ENCODE measurements at regions not wholly inside any gene's neighbourhood (a gene's known extent, or its start where the extent isn't known, plus 50 kb on each side); places are given as distances from the start of the nearest gene placed in this dataset.
"Not testable (repeated sequence)": the region's sequence is repeated elsewhere in the genome, so short reads cannot be mapped to it uniquely, and the experiment has no call there.

DNA sequence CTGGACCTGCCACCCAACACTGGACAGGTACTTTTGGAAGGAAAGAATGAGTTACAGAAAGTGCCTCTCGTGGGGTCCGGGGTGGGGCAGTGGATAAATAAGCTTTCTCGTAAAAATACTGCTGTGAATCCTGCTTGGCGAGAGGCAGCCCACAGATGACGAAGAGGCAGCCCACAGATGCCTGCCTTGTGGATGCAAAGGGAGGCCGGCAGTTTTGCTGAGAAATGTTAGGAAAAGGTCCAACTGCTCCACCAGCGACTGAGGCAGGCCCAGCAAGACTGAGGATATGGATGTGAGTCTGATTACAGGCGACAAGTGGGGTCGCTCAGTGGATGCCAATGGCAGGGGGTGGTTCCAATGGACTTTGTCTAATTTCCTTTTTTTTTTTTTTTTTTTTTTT is 79.1 kb upstream of the PPP1R26 start:
- H3K4me1 Mint-ChIP-seq (ENCODE audit: low read depth), result no peaks in the 10 kb centered on the region
- no peak for DNase-seq (ENCODE audit: low spot score)
- H3K36me3 Mint-ChIP-seq (ENCODE audit: low read depth), result no peaks in the 10 kb centered on the region
- H3K4me3 Mint-ChIP-seq, result no peak overlapping the region
- no peak overlapping the region for H3K27ac Mint-ChIP-seq
- H3K27me3 Mint-ChIP-seq (ENCODE audit: low read depth), result no peaks in the 10 kb centered on the region
- no peaks in the 10 kb centered on the region for H3K9me3 Mint-ChIP-seq

DNA sequence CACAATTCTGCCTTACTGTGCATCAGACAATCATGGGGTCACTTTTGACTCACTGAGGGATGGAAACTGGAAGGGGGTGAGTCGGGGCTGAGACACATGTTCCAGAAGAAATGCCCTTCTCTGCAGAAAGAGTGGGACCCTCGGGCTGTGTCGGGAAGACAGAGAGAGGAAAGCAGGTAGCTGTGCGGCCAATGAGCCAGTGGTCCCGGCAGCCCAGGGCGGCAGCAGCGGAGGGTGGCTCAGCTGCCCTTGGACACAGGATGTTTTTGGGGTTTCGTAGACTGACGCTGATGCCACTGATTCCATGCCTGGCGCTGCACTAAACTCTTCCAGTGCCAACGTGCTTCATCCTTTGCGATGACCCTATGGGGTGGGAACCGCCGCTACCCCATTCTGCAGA is 78.4 kb upstream of the PPP1R26 start:
- no peak for DNase-seq (ENCODE audit: low spot score)
- no peak overlapping the region for H3K4me3 Mint-ChIP-seq
- H3K27me3 Mint-ChIP-seq (ENCODE audit: low read depth), result no peaks in the 10 kb centered on the region
- no peaks in the 10 kb centered on the region for H3K9me3 Mint-ChIP-seq
- no peak overlapping the region for H3K27ac Mint-ChIP-seq
- H3K36me3 Mint-ChIP-seq (ENCODE audit: low read depth), result no peaks in the 10 kb centered on the region
- H3K4me1 Mint-ChIP-seq (ENCODE audit: low read depth), result no peaks in the 10 kb centered on the region

DNA sequence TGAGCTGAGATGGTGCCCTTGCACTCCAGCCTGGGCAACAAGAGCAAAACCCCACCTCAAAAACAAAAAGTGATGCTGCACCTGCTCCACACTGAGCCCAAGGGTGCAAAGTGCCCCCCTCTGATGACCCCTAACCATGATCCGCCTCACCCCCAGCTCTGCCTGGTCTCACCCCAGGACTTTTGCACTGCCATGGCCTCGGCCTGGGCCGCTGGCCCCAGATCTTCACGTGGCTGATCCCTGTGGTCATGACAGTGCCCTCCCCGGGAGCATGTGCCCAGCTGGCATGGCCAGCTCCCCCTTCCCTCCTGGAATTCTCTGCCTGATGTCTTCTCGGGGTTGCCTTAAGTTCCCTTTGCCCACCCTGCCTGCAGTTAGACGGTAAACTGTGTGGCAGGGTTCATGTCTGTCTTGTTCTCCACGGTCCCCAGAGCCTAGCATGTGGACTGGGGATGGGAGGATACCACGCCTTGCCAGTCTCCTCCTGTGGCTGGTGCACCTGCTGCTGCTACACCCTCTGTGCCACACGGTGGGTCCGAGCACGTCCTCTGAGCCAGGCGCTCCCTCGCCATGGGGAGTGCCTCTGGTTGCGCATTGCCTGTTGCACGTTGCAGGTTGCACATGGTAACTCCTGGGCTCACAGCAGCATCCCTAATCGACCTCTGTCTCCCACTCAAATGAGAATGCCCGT is 77.4 kb upstream of the PPP1R26 start:
- Mint-ChIP-seq H3K4me3 (no peak overlapping the region), H3K9me3 (no peaks in the 10 kb centered on the region), H3K27ac (no peak overlapping the region), H3K36me3 (ENCODE audit: low read depth) (no peaks in the 10 kb centered on the region), H3K27me3 (ENCODE audit: low read depth) (no peaks in the 10 kb centered on the region), H3K4me1 (ENCODE audit: low read depth) (no peaks in the 10 kb centered on the region)
- DNase-seq (ENCODE audit: low spot score), result no peak

DNA sequence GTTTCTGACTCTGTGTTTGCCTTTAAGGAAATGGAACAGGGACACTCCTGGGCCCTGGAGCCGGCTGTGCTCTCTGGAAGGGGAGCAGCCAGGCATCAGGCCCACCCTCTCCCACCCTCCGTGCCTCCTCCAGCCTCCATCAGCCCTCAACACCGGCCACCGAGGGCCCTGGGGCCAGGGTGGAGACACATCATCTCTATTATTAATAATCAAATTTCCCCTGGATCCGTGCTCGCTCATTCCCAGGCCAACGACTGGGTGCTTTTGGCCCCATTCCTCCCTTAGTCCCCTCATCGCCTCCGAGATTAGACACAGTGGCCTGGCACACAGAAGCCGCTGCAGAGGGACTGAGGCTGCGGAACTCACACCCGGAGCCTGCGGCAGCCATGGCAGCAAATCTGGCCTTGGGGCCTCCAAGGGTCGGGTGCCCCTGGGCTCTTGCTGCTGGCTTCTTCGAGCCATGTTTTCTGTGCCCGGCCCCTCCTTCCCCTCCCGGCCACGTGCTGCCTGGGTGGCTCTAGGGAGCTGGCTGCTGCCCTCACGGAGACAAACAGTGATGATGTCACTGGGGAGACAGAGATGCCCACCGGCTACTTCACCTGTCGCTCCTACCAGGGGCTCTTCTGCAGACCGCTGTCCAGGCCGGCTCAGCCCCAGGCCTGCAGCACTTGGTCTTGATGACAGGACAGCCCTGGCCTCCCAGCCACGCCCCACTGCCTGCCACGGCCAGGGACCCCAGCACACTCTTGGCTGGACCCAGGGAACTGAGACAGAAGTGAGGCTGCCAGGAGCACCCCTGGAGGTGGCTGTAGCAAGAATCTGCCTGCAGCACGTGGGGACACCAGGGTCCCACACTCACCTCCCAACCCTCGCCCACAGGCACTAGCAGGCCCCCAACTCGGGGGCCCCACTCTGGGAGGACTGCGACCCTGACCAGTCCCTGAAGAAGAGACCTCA is 76.6 kb upstream of the PPP1R26 start:
- Mint-ChIP-seq H3K9me3 (no peaks in the 10 kb centered on the region), H3K27ac (no peak overlapping the region), H3K4me3 (no peak overlapping the region), H3K4me1 (ENCODE audit: low read depth) (no peaks in the 10 kb centered on the region), H3K27me3 (ENCODE audit: low read depth) (no peaks in the 10 kb centered on the region), H3K36me3 (ENCODE audit: low read depth) (no peaks in the 10 kb centered on the region)
- no peak for DNase-seq (ENCODE audit: low spot score)

DNA sequence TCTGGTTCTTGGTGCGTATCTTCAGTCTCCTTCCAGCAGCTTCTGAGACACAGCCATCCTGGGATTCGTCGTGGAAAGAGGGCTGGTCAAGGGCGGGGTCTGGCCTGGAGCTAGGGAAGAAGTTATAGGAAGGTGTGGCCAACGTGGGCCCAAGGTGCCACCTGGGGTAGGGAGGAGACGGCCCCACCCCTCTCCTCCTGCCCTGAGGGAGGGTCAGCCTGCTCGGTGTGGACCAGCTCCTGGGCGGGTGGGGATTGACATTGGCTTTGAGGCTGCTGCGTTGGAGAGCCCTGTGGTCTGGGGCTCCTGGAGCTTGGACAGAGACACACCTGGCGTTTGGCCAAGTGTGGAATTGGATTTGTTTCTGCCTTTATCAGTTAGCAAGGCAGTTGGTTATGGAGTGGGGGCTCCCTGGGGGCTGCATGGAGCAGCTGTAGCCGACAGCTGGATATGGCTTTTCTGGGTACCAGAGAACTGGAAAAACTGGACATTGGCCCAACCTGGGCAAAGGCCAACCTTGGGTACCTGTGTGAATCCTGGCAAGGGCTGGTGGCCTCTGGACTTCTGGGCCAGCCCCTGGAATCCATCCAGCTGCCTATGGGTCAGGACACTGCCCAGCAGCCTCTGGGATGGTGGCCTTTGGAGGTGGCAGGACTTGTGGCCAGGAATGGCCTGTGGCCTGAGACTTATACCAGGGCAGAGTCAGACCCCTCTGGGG is 75.7 kb upstream of the PPP1R26 start:
- no peak overlapping the region for H3K27ac Mint-ChIP-seq
- no peaks in the 10 kb centered on the region for H3K9me3 Mint-ChIP-seq
- no peaks in the 10 kb centered on the region for H3K4me1 Mint-ChIP-seq (ENCODE audit: low read depth)
- H3K27me3 Mint-ChIP-seq (ENCODE audit: low read depth), result no peaks in the 10 kb centered on the region
- H3K4me3 Mint-ChIP-seq, result no peak overlapping the region
- no peaks in the 10 kb centered on the region for H3K36me3 Mint-ChIP-seq (ENCODE audit: low read depth)
- DNase-seq (ENCODE audit: low spot score), result no peak

DNA sequence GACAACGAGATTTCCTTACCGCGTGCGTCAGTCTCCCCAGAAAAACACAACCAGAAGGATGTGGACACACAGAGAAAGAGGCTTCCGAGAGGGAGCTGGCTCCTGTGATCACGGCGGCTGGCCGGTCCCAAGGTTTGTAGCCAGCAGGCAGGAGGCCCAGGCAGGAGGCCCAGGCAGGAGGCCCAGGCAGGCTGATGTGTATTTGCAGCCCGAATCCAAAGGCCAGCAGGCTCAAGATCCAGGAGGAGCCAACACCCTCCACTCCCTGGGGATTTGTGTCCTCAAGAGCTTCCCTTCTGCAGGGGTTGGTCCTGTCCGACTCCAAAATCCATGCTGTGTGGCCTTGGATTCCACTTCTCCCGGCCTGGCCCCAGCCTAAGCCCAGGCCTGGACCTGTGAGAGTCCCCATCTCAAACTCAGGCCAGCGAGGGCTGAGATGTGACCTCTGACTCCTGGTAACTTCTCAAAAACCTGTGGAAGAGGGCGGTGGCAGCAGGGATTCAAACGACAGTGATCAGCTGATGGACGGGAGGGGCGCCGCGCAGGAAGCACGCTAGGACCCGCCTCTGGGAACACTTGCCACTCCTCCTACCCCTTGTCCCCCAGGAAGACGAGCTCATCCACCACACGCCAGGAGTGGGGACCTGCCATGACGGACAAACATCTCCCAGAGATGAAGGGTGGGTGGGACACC is 75.0 kb upstream of the PPP1R26 start:
- no peaks in the 10 kb centered on the region for H3K9me3 Mint-ChIP-seq
- no peak overlapping the region for H3K4me3 Mint-ChIP-seq
- no peaks in the 10 kb centered on the region for H3K4me1 Mint-ChIP-seq (ENCODE audit: low read depth)
- H3K27me3 Mint-ChIP-seq (ENCODE audit: low read depth), result no peaks in the 10 kb centered on the region
- no peaks in the 10 kb centered on the region for H3K36me3 Mint-ChIP-seq (ENCODE audit: low read depth)
- no peak for DNase-seq (ENCODE audit: low spot score)
- no peak overlapping the region for H3K27ac Mint-ChIP-seq

DNA sequence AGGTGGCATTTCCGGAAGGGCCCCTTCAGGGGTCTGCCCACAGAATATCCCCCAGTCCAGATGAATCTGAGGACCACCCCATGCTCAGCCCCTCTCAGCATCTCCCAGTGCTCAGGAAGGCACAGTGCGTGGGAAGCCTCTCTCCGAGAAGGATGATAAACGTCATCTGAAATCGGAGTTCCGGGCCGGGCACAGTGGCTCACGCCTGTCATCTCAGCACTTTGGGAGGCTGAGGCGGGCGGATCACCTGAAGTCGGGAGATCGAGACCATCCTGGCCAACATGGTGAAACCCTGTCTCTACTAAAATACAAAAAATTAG is 74.5 kb upstream of the PPP1R26 start:
- not testable (repeated sequence) for H3K9me3 Mint-ChIP-seq; H3K27ac Mint-ChIP-seq; H3K27me3 Mint-ChIP-seq (ENCODE audit: low read depth); H3K36me3 Mint-ChIP-seq (ENCODE audit: low read depth); H3K4me3 Mint-ChIP-seq; DNase-seq (ENCODE audit: low spot score); H3K4me1 Mint-ChIP-seq (ENCODE audit: low read depth)

DNA sequence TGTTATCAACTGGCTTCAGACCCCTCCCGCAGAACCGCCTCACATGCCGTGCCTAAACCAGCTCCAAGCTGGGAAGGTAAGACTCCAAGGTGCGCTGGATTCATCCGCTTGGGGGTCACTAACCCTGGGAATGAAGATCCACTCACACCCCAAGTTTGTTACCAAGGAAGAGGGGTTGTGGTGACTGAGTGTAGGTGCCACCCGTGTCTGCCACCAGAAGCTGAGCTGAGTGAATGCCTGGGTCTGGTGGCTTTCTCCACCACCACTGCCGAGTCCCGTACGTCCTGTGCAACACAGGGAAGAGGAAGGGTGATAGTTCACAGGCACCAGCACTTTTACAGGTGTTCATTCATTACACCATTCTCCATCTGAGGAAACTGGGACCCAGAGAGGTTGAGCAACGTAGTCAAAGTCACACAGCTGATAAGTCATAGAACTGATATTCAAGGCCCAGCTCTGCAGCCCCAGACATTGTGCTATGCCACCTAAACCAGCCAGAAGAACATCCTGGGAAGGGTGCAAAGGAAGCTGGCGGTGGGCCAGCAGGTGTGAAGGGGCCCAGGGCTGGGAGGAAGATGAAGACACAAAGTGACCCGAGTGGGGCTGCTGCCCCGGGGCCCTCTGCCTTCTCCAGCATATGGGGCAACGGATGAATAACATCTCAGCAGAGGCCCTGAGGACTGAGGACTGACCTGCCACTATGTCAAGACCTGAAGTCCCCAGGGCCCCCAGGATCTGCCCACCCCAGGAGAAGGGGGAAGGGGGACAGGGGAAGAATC is 70.9 kb upstream of the PPP1R26 start:
- H3K36me3 Mint-ChIP-seq (ENCODE audit: low read depth), result no peaks in the 10 kb centered on the region
- no peak overlapping the region for H3K27ac Mint-ChIP-seq
- H3K4me3 Mint-ChIP-seq, result no peak overlapping the region
- H3K4me1 Mint-ChIP-seq (ENCODE audit: low read depth), result no peaks in the 10 kb centered on the region
- no peaks in the 10 kb centered on the region for H3K27me3 Mint-ChIP-seq (ENCODE audit: low read depth)
- H3K9me3 Mint-ChIP-seq, result no peaks in the 10 kb centered on the region
- no peak for DNase-seq (ENCODE audit: low spot score)

DNA sequence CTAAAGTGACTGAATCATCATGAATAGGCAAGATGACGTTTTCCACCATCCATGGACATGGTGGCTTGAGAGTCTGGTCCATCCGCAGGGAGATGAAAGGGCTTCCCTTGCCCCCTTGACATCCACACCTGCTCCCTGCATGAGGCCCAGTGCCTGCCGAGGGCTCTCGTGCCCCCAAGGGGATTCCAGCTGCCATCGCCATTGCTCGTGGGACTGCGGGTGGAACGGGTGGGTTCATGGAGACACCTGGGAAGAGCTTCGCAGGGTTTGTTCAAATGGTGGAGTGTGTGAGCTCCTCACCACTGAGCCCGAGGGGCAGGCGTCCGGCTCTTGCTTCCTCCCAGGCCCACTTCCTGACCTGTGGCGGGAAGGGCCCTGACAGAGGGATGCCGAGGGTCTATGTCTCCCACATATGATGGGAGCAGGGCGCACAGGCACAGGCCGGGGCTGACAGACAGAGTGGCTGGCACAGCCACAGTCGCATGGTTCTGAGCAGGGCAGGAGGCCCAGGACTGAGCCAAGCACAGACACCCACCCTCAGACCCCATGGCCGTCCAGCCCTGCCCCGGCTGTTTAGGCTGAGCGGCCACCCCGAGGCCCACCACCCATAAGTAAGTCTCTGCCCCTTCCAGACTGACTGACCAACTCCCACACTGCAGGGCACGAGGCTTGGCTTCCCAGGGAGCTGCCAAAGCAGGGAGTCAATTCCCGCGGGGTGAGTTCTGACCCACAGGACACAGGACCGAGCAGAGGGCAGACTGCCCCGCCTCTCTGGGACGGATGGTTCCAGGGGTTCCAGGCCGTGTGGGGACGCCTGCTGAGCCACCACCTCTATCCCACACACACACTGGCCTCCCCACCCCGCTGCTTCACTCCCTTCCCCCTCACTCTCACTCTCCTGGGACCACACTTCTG is 70.0 kb upstream of the PPP1R26 start:
- Mint-ChIP-seq H3K4me1 (ENCODE audit: low read depth) (no peaks in the 10 kb centered on the region), H3K27me3 (ENCODE audit: low read depth) (no peaks in the 10 kb centered on the region), H3K9me3 (no peaks in the 10 kb centered on the region), H3K4me3 (no peak overlapping the region), H3K36me3 (ENCODE audit: low read depth) (no peaks in the 10 kb centered on the region), H3K27ac (no peak overlapping the region)
- DNase-seq (ENCODE audit: low spot score), result no peak

DNA sequence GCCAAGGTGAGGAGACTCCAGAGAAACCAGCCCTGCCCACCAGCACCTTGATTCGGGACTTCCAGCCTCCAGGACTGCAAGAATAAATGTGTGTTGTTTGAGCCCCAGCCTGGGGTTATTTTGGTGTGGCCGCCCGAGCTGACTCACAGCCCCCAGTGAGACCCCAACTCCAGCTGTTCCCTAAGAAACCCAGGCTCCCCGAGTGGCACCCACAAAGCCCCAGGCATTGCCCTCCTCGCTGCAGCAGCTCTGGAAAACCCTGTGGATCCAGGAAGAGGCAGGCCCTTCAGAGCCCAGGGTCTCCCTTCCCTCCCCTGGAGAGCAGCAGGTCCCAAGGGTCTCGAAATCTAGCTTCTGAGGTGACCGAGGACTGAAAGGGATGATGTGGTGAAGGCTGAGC is 69.2 kb upstream of the PPP1R26 start:
- H3K27ac Mint-ChIP-seq, result no peak overlapping the region
- no peaks in the 10 kb centered on the region for H3K27me3 Mint-ChIP-seq (ENCODE audit: low read depth)
- H3K4me1 Mint-ChIP-seq (ENCODE audit: low read depth), result no peaks in the 10 kb centered on the region
- H3K9me3 Mint-ChIP-seq, result no peaks in the 10 kb centered on the region
- no peaks in the 10 kb centered on the region for H3K36me3 Mint-ChIP-seq (ENCODE audit: low read depth)
- H3K4me3 Mint-ChIP-seq, result no peak overlapping the region
- DNase-seq (ENCODE audit: low spot score), result no peak

DNA sequence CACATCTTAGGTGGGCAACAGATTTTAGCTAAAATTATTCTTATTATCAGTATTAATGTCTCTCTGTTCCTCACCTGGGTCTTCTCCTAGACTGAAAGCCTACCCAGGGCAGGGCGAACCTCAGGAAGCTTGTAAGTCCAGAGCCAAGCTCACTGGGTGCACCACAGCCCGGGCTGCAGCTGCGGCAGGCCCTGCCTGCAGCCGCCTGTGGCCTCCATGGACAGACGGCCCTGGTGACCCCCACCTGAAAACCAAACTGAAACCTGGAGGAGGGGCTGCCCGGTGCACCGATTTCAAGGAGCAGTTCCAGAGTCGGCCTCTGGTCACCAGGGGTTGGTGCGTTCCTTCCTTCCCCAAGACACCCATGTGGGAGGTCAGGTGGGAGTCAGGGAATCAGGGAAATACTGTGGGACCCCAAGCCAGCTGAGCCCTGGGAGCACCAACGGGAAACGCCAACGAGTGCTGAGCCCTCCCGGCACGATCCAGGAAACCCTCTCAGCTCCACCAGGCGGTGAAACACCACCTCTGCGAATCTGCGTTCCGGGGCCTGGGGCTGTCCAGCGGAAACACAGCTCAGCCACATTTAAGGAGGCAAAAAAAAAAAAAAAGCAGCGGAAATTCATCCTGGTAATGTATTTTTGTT is 68.6 kb upstream of the PPP1R26 start:
- no peaks in the 10 kb centered on the region for H3K36me3 Mint-ChIP-seq (ENCODE audit: low read depth)
- H3K4me3 Mint-ChIP-seq, result no peak overlapping the region

DNA sequence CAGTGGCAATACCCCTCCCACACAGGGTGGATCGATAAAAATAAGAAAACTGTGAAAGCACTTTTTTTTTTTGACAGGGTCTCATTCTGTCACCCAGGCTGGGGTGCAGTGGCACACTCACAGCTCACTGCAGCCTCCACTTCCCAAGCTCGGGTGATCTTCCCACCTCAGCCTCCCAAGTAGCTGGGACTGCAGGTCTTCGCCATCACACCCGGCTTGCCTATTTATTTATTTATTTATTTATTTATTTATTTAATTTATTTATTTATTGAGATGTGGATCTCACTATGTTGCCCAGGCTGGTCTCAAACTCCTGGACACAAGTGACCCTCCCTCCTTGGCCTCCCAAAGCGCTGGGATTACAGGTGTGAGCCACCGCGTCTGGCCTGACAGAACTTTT is 68.0 kb upstream of the PPP1R26 start:
- not testable (repeated sequence) for H3K36me3 Mint-ChIP-seq (ENCODE audit: low read depth); DNase-seq (ENCODE audit: low spot score); H3K4me1 Mint-ChIP-seq (ENCODE audit: low read depth); H3K27ac Mint-ChIP-seq; H3K27me3 Mint-ChIP-seq (ENCODE audit: low read depth); H3K4me3 Mint-ChIP-seq; H3K9me3 Mint-ChIP-seq

More for the DNA sequence above, 68.6 kb upstream of the PPP1R26 start:
- Mint-ChIP-seq H3K27ac (no peak overlapping the region), H3K4me1 (ENCODE audit: low read depth) (peaks cover under 1% of the 10 kb centered on the region), H3K27me3 (ENCODE audit: low read depth) (no peaks in the 10 kb centered on the region), H3K9me3 (no peaks in the 10 kb centered on the region)
- DNase-seq (ENCODE audit: low spot score), result no peak

All from T-helper 2 cell treated with Interferon-gamma antibody and Interleukin-4, amounts not matched to agents 5 μg/mL and 100 μg/mL, for 36 hours (primary cell).